Naive thymus-derived CD8-positive, alpha-beta T cell (primary cell): ENCODE measurements at regions not wholly inside any gene's neighbourhood (a gene's known extent, or its start where the extent isn't known, plus 50 kb on each side); places are given as distances from the start of the nearest gene placed in this dataset.

Experiments used
- ATAC-seq, 2 donors: fragments of 150-1000 bp; cut with Tn5 transposase in 1 of 2; sonication (Bioruptor Pico), chemical (Tn5 transposase) in 1 of 2; 1 replicate in 1 of 2; 2 replicates in 1 of 2; pipeline ENCODE4 v1.10.0; 2021; ENCODE audit warnings: mild to moderate bottlenecking in 2 of 2, moderate library complexity in 2 of 2
- POLR2A ChIA-PET: fragments of 350-600 bp; sonication (Branson Sonifier 250); formaldehyde crosslinking; loops from one replicate; lab custom pipeline; 2021; ENCODE audit warnings: antibody characterized with exemption; lab: Charles Lee
- DNase-seq, 10 donors: peaks; one replicate each; pipeline versions ENCODE4 v3.0.0 to v3.0.0-alpha.2; 2020 to 2022
- H3K27ac Mint-ChIP-seq, 10 donors: one replicate each; pipeline ENCODE4 v1.8.0; 2020 to 2022; ENCODE audit warnings: mild to moderate bottlenecking in 10 of 10, mixed read lengths in 10 of 10, moderate library complexity in 4 of 10, inconsistent platforms in 1 of 10
- H3K27me3 Mint-ChIP-seq, 5 donors: one replicate each; pipeline ENCODE4 v1.8.0; 2021 to 2022; ENCODE audit warnings: mixed read lengths in 5 of 5
- H3K36me3 Mint-ChIP-seq, 3 donors: one replicate each; pipeline ENCODE4 v1.8.0; 2020 to 2022; ENCODE audit warnings: mixed read lengths in 3 of 3, mild to moderate bottlenecking in 2 of 3, inconsistent platforms in 1 of 3
- H3K4me1 Mint-ChIP-seq, 4 donors: one replicate each; pipeline ENCODE4 v1.8.0; 2021 to 2022; ENCODE audit warnings: mixed read lengths in 4 of 4
- H3K4me3 Mint-ChIP-seq, 10 donors: one replicate each; pipeline ENCODE4 v1.8.0; 2020 to 2022; ENCODE audit warnings: mild to moderate bottlenecking in 10 of 10, mixed read lengths in 10 of 10, moderate library complexity in 6 of 10, inconsistent platforms in 1 of 10
- H3K9me3 Mint-ChIP-seq, 9 donors: one replicate each; pipeline ENCODE4 v1.8.0; 2020 to 2022; ENCODE audit warnings: mixed read lengths in 9 of 9, mild to moderate bottlenecking in 3 of 9, inconsistent platforms in 1 of 9, moderate library complexity in 1 of 9

DNA sequence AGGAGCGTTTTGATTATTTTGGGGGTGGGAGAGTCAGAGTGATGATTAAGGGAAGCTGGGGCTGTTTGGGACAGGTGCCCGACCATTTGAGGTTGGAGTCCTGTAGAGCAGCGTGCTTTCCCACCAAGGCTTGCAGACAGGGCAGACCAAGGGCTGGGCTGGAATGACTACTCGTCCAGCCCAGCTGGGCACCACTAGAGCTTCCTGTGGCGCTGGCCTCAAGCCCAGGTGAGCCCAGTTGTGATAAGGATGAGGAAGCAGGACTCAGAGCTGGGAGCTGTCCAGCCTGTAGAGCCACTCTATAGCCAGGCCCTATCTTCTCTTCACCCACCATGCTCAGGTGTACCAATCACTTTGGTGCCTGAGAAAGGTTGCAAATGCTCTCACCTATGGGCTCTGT, 75.8 kb upstream of the ACAN start:
- ATAC-seq: no peak
- H3K27ac Mint-ChIP-seq: no peak overlapping the region
- peaks cover 0 to 20% (median 0%) of the 10 kb centered on the region in 4 donors for H3K4me1 Mint-ChIP-seq
- POLR2A ChIA-PET: no interaction called here
- H3K36me3 Mint-ChIP-seq: peaks cover 0 to 9% (median 3%) of the 10 kb centered on the region in 3 donors
- H3K27me3 Mint-ChIP-seq: peaks cover 0 to 18% (median 3%) of the 10 kb centered on the region in 5 donors
- peaks cover 0 to 11% (median 0%) of the 10 kb centered on the region in 9 donors for H3K9me3 Mint-ChIP-seq
- no peak overlapping the region for H3K4me3 Mint-ChIP-seq
- no peak for DNase-seq

DNA sequence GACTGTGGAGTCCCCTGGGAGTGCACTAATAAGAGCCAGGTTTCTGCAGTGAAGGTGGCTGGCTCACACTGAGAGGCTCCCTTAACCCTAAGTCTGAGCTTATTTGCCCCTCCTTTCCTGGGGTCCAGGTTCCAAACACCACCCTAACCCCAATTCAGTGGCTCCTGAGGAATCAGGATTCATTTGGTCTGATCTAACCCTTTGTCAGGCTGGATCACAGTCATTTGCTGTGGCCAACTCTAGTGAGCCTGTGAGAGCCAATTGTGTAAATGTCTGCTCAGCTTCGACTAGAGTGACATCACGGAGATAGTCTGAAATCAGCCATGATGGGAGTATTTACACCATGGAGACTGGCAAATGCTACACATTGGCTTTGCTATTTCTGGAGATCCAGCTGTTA, 73.7 kb upstream of the ACAN start:
- peaks cover 0 to 12% (median 0%) of the 10 kb centered on the region in 5 donors for H3K27me3 Mint-ChIP-seq
- no peak for ATAC-seq
- DNase-seq: peak in 1 of 10 donors; percentile 47
- H3K4me1 Mint-ChIP-seq: peaks cover 0 to 20% (median 0%) of the 10 kb centered on the region in 4 donors
- peaks cover 0 to 11% (median 0%) of the 10 kb centered on the region in 9 donors for H3K9me3 Mint-ChIP-seq
- H3K36me3 Mint-ChIP-seq: no peaks in the 10 kb centered on the region
- POLR2A ChIA-PET: no interaction called here
- no peak overlapping the region for H3K27ac Mint-ChIP-seq
- H3K4me3 Mint-ChIP-seq: no peak overlapping the region

GRCh38 chr15:88730751-88731150, 72.5 kb upstream of the ACAN start:
- Mint-ChIP-seq H3K4me1 (peaks cover 0 to 10% (median 0%) of the 10 kb centered on the region in 4 donors), H3K27me3 (peaks cover 0 to 8% (median 0%) of the 10 kb centered on the region in 5 donors), H3K27ac (no peak overlapping the region), H3K9me3 (peaks cover 0 to 11% (median 0%) of the 10 kb centered on the region in 9 donors), H3K4me3 (no peak overlapping the region), H3K36me3 (no peaks in the 10 kb centered on the region)
- DNase-seq (no peak), ATAC-seq (no peak)
- POLR2A ChIA-PET: no interaction called here

GRCh38 chr15:88735212-88735611, 68.0 kb upstream of the ACAN start:
- Mint-ChIP-seq H3K27me3 (peaks cover 6 to 22% (median 10%) of the 10 kb centered on the region in 5 donors), H3K27ac (no peak overlapping the region), H3K9me3 (peaks cover 0 to 8% (median 0%) of the 10 kb centered on the region in 9 donors), H3K36me3 (peaks cover 0 to under 1% (median 0%) of the 10 kb centered on the region in 3 donors), H3K4me3 (no peak overlapping the region), H3K4me1 (no peaks in the 10 kb centered on the region)
- no peak for DNase-seq
- POLR2A ChIA-PET: no interaction called here
- ATAC-seq: no peak

DNA sequence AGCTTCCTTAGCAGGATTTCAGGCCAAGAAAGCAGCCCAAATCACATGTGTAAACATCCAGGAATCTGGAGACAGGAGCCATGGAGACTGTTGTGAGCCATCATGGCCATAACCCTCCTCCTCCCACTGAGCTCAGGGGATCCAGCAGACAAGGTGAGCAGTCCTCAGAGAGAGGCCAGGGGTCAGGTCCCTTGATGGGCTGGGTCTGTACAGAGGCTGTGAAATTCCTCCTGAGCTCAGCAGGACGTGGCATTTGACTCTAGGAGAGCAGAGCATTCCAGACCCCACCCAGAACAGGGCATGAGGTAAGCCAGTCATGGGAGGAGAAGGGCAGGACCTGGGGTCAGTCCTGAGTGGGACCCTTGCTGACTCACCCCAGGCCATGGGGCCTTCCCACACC, 67.0 kb upstream of the ACAN start:
- no peaks in the 10 kb centered on the region for H3K4me1 Mint-ChIP-seq

DNA sequence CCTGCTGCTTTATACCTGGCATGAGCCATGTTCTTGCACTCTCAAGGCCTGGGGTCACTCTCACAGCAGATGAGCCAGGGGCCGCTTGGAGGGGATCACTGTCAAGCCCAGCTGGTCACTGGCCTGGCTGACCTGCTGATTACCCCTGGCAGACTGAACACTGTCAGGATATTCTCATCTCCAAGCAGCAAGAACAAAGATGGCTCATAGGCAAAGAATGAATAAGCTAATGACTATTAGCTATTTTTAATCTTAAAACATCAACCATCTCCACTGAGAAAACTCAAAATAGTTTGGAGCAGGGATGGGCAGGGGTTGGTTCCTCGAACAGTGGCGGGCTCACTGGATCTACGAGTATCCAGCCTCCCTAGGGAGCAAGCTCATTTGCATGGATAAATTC, 64.4 kb upstream of the ACAN start:
- DNase-seq: no peak
- POLR2A ChIA-PET: no interaction called here
- no peak overlapping the region for H3K4me3 Mint-ChIP-seq
- peaks cover 18 to 38% (median 20%) of the 10 kb centered on the region in 5 donors for H3K27me3 Mint-ChIP-seq
- H3K27ac Mint-ChIP-seq: no peak overlapping the region
- no peaks in the 10 kb centered on the region for H3K4me1 Mint-ChIP-seq
- ATAC-seq: no peak
- H3K36me3 Mint-ChIP-seq: peaks cover 0 to 2% (median 0%) of the 10 kb centered on the region in 3 donors
- H3K9me3 Mint-ChIP-seq: peaks cover 0 to 8% (median 0%) of the 10 kb centered on the region in 9 donors

More for the DNA sequence above, 67.0 kb upstream of the ACAN start:
- no peak overlapping the region for H3K27ac Mint-ChIP-seq
- H3K27me3 Mint-ChIP-seq: peaks cover 11 to 31% (median 19%) of the 10 kb centered on the region in 5 donors
- DNase-seq: peak in 1 of 10 donors; percentile 40
- peaks cover 0 to 2% (median 0%) of the 10 kb centered on the region in 3 donors for H3K36me3 Mint-ChIP-seq
- ATAC-seq: no peak
- POLR2A ChIA-PET: no interaction called here
- peaks cover 0 to 8% (median 0%) of the 10 kb centered on the region in 9 donors for H3K9me3 Mint-ChIP-seq
- no peak overlapping the region for H3K4me3 Mint-ChIP-seq

DNA sequence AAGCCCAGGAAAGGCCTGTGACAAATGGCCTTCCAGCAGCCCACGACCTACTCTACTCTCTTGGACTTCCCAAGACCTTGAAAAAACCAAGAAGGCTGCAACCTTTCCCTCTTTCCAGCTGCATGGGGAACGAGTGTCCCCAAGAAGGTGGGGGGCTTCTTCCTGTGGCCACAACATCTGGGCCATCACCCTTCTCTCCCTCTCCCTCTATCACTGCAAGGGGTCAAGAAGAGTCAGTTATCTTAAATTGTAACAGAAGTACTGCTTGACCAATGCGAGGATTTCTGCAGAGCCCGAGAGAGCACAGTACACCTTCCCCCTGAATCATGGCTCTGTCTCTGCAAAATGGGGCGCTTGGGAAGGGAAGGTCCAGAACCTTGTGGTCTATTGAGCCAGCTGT, 63.7 kb upstream of the ACAN start:
- Mint-ChIP-seq H3K4me3 (no peak overlapping the region), H3K27ac (no peak overlapping the region), H3K36me3 (peaks cover 0 to 2% (median 0%) of the 10 kb centered on the region in 3 donors), H3K27me3 (peaks cover 19 to 38% (median 24%) of the 10 kb centered on the region in 5 donors), H3K9me3 (peaks cover 0 to 8% (median 0%) of the 10 kb centered on the region in 9 donors), H3K4me1 (no peaks in the 10 kb centered on the region)
- ATAC-seq (no peak), DNase-seq (no peak)
- POLR2A ChIA-PET: no interaction called here

DNA sequence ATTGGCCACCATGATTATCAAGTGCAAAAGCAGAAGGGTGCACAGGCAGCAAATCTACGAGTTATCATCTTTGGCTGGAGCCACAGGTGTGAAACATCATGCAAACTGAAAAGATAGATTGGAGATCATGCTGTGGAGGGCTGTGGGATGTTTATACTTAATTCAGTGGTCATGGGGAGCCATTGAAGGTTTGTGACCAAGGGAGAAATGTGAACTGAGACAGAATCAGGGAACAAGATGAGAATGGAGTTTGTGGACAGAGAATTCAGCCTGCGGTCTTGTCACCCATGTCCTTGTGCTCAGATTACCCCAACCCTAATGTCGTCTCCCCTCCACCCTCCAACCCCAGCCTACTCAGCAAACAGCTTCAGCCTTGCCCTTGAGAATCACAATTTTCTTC, 62.9 kb upstream of the ACAN start:
- peaks cover 19 to 38% (median 24%) of the 10 kb centered on the region in 5 donors for H3K27me3 Mint-ChIP-seq
- peak overlapping the region in 1 of 10 donors; percentile 1 for H3K27ac Mint-ChIP-seq
- no peaks in the 10 kb centered on the region for H3K4me1 Mint-ChIP-seq
- H3K9me3 Mint-ChIP-seq: peaks cover 0 to 8% (median 0%) of the 10 kb centered on the region in 9 donors
- ATAC-seq (no peak), DNase-seq (no peak)
- POLR2A ChIA-PET: no interaction called here
- H3K4me3 Mint-ChIP-seq: no peak overlapping the region
- H3K36me3 Mint-ChIP-seq: peaks cover 0 to 2% (median 0%) of the 10 kb centered on the region in 3 donors

DNA sequence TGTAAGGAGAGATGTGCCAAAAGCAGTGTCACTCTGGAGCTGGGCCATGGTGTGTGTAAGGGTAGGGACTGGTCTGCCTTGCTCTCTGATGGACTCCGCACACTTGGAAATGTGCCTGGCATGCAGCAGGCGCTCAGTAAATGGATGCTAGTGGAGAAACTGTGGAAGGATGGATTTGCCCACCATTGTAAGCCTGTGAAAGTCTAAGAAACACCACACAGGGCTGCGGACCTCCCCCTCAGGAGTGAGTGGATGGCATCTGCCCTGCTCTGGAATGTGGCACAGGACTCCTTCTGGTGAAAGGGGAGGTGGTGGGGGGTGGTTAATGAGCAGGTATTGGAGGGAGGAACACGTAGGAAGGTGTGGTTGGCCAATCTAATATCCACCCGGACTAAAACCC, 62.2 kb upstream of the ACAN start:
- no peak for DNase-seq
- no peak for ATAC-seq
- H3K27ac Mint-ChIP-seq: peak overlapping the region in 1 of 10 donors; percentile 10
- H3K9me3 Mint-ChIP-seq: peaks cover 0 to 8% (median 0%) of the 10 kb centered on the region in 9 donors
- POLR2A ChIA-PET: no interaction called here
- H3K4me3 Mint-ChIP-seq: no peak overlapping the region
- H3K4me1 Mint-ChIP-seq: no peaks in the 10 kb centered on the region
- peaks cover 0 to 2% (median 0%) of the 10 kb centered on the region in 3 donors for H3K36me3 Mint-ChIP-seq
- peaks cover 17 to 38% (median 24%) of the 10 kb centered on the region in 5 donors for H3K27me3 Mint-ChIP-seq

DNA sequence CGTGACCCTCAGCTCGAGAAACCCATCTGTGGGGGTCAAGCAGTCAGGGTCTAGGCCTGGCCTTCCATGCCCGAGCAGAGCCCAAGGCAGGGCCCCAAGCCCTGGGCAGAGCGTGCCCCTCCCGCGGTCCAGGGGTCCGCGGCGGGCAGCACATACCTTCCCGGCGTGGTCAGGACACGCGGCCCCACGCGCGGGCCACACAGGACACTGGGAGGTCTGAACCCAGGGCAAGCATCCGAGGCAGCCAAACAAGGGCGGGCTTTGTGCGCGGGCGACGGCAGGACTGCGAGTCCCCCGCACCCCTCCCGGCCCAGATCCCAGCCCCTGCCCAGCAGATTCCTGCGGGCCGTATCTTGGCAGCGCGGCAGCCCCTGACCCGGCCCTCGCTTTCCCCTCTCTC, 61.6 kb upstream of the ACAN start:
- no peaks in the 10 kb centered on the region for H3K4me1 Mint-ChIP-seq
- peaks cover 0 to 2% (median 0%) of the 10 kb centered on the region in 3 donors for H3K36me3 Mint-ChIP-seq
- H3K9me3 Mint-ChIP-seq: peaks cover 0 to 8% (median 0%) of the 10 kb centered on the region in 9 donors
- ATAC-seq: no peak
- H3K27me3 Mint-ChIP-seq: peaks cover 17 to 40% (median 24%) of the 10 kb centered on the region in 5 donors
- no peak for DNase-seq
- no peak overlapping the region for H3K27ac Mint-ChIP-seq
- POLR2A ChIA-PET: no interaction called here
- H3K4me3 Mint-ChIP-seq: no peak overlapping the region

GRCh38 chr15:88742161-88742560, 61.1 kb upstream of the ACAN start:
- H3K27ac Mint-ChIP-seq: no peak overlapping the region
- DNase-seq (no peak), ATAC-seq (no peak)
- peaks cover 0 to 2% (median 0%) of the 10 kb centered on the region in 3 donors for H3K36me3 Mint-ChIP-seq
- H3K4me3 Mint-ChIP-seq: no peak overlapping the region
- peaks cover 0 to 3% (median 0%) of the 10 kb centered on the region in 9 donors for H3K9me3 Mint-ChIP-seq
- no peaks in the 10 kb centered on the region for H3K4me1 Mint-ChIP-seq
- peaks cover 17 to 38% (median 25%) of the 10 kb centered on the region in 5 donors for H3K27me3 Mint-ChIP-seq
- POLR2A ChIA-PET: no interaction called here

DNA sequence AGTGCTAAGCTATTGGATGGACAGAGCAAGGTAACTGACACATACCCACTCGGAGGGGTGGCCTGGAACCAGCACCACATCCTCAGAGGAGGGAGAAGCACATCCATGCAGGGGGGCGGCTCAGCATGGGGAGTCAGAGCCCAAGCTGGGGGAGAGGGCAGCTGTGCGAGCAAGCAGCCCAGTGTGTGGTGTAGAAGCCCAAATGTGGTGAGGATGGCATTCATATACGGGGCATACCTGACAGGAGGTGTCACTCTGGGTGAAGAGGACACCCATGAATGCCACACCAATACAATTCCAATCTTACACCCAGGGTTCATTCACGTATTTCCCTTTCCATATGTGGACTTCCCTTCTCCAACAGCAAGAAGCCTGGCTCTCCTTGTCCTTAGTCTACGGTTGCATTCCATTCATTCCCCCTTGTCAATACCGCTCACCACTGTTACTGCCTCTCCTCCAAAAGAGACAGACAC, 58.7 kb upstream of the ACAN start:
- Mint-ChIP-seq H3K9me3 (no peaks in the 10 kb centered on the region), H3K4me3 (no peak overlapping the region), H3K27me3 (peaks cover 18 to 39% (median 31%) of the 10 kb centered on the region in 5 donors), H3K27ac (peak overlapping the region in 1 of 10 donors; percentile 0), H3K36me3 (peaks cover 0 to 2% (median 0%) of the 10 kb centered on the region in 3 donors), H3K4me1 (no peaks in the 10 kb centered on the region)
- POLR2A ChIA-PET: no interaction called here
- ATAC-seq (no peak), DNase-seq (no peak)

- Mint-ChIP-seq H3K27ac (peak overlapping the region in 1 of 10 donors; percentile 0), H3K36me3 (peaks cover 0 to 2% (median 0%) of the 10 kb centered on the region in 3 donors), H3K27me3 (peaks cover 17 to 38% (median 31%) of the 10 kb centered on the region in 5 donors), H3K9me3 (no peaks in the 10 kb centered on the region), H3K4me1 (no peaks in the 10 kb centered on the region), H3K4me3 (no peak overlapping the region)
- no peak for ATAC-seq
- DNase-seq: no peak
- POLR2A ChIA-PET: no interaction called here
These were observed 58.2 kb upstream of the ACAN start for GRCh38 chr15:88745065-88745464.
